A673 (cell line): ENCODE measurements at regions not wholly inside any gene's neighbourhood (a gene's known extent, or its start where the extent isn't known, plus 50 kb on each side); places are given as distances from the start of the nearest gene placed in this dataset.

Experiments used
- BruUV-seq: library from RNA; stranded (reverse); fragments of 400-500 nt; replicated peaks from 2 replicates; lab custom pipeline; 2021; lab: Mats Ljungman, UMichigan
- CTCF ChIA-PET: fragments of 300-600 bp; sonication (Branson Sonifier 250); formaldehyde crosslinking; loops from one replicate; lab custom pipeline; 2022; ENCODE audit warnings: antibody characterized with exemption; lab: Charles Lee
- POLR2A ChIA-PET: fragments of 300-600 bp; sonication (Branson Sonifier 250); formaldehyde crosslinking; loops from one replicate; lab custom pipeline; 2022; ENCODE audit warnings: antibody characterized with exemption; ENCODE audit not compliant: low non-redundant PET; lab: Charles Lee
- DNase-seq: peaks from one replicate; pipeline ENCODE4 v3.0.0-alpha.2; 2015; ENCODE audit warnings: low spot score
- H3K27ac ChIP-seq: fragments of 200-600 bp; sonication (generic); 2 replicates; pipeline ENCODE4 v1.5.1; 2016; ENCODE audit warnings: mixed run types, low read depth, mild to moderate bottlenecking, mixed read lengths, antibody characterized with exemption, low read length; ENCODE audit not compliant: poor library complexity, severe bottlenecking
- H3K27me3 ChIP-seq: fragments of 200-600 bp; sonication (generic); replicated peaks from 2 replicates; pipeline ENCODE4 v1.6.1; 2017; ENCODE audit warnings: mixed run types, low read depth, mild to moderate bottlenecking, mixed read lengths, antibody characterized with exemption, low read length; ENCODE audit not compliant: insufficient read depth, poor library complexity
- H3K36me3 ChIP-seq: fragments of 200-600 bp; sonication (generic); 2 replicates; pipeline ENCODE4 v1.6.1; 2016; ENCODE audit warnings: mixed run types, mild to moderate bottlenecking, mixed read lengths, antibody characterized with exemption, low read length; ENCODE audit not compliant: insufficient read depth, poor library complexity, severe bottlenecking
- H3K4me1 ChIP-seq: fragments of 200-600 bp; sonication (generic); 2 replicates; pipeline ENCODE4 v1.6.1; 2017; ENCODE audit warnings: mixed run types, mild to moderate bottlenecking, mixed read lengths, antibody characterized with exemption, low read length; ENCODE audit not compliant: insufficient read depth, poor library complexity, severe bottlenecking
- H3K4me3 ChIP-seq: fragments of 200-600 bp; sonication (generic); 2 replicates; pipeline ENCODE4 v1.5.1; 2016; ENCODE audit warnings: low read depth, mixed run types, mild to moderate bottlenecking, mixed read lengths, low read length; ENCODE audit not compliant: poor library complexity, severe bottlenecking
- H3K9me3 ChIP-seq: fragments of 200-600 bp; sonication (generic); 2 replicates; pipeline ENCODE4 v1.6.1; 2016; ENCODE audit warnings: mixed run types, low read depth, mild to moderate bottlenecking, mixed read lengths, antibody characterized with exemption, low read length; ENCODE audit not compliant: poor library complexity, severe bottlenecking
- CTCF ChIP-seq: fragments of 300-800, 200-600 bp; sonication (generic); conservative IDR thresholded peaks from 2 replicates; pipeline ENCODE4 v1.5.1; 2017; ENCODE audit warnings: low read depth, mild to moderate bottlenecking, antibody characterized with exemption, low read length, moderate library complexity, mixed read lengths
- EZH2 ChIP-seq: fragments of 200-600 bp; sonication (generic); IDR thresholded peaks from 2 replicates; pipeline ENCODE4 v1.6.1; 2017; ENCODE audit warnings: borderline replicate concordance, low read depth, mild to moderate bottlenecking, mixed read lengths, antibody characterized with exemption, low read length; ENCODE audit not compliant: poor library complexity, severe bottlenecking
- intact Hi-C: fragments of 100-400 bp; cut with micrococcal nuclease; formaldehyde crosslinking; loops from one replicate; pipeline ENCODE4 v1.10.0; 2022; ENCODE audit not compliant: unreplicated experiment

- POLR2A ChIA-PET, result no interaction called here
- intact Hi-C loops, result loop anchor here (5.0 kb wide), 1 partner anchor 156 kb away; no protein-coding TSS in a partner anchor
- Histone ChIP-seq H3K27ac (no peak overlapping the region), H3K4me1 (no peaks in the 10 kb centered on the region), H3K36me3 (no peaks in the 10 kb centered on the region), H3K27me3 (no peaks in the 10 kb centered on the region), H3K9me3 (no peaks in the 10 kb centered on the region), H3K4me3 (no peak overlapping the region)
- no peak for DNase-seq
- BruUV-seq, result no TSS peak
- CTCF ChIA-PET, result no interaction called here
- no peak for TF ChIP-seq EZH2
- no peak for TF ChIP-seq CTCF
Observed at GRCh38 chr14:22316473-22316872, 272.6 kb downstream of the DAD1 start.

DNA sequence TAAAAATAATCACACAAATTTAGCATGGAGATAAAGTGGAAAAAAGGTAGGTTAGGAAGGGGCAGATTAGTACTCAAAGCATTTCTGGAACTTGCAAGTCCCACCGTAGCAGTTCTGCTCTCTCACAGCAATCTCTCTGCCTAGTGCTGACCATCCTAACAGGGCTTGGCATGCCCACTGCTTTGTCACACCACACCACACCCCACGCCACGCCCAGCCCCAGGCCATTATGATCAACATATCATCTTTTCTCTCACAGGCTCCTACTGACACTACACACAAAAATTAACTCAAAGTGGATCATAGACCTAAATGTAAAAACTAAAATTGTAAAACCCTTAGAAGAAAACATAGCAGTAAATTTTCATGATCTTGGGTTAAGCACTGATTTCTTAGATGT lies 273.7 kb downstream of the DAD1 start:
- H3K27me3 ChIP-seq, result no peaks in the 10 kb centered on the region
- H3K27ac ChIP-seq, result no peak overlapping the region
- BruUV-seq, result no TSS peak
- ChIA-PET CTCF (no interaction called here), POLR2A (no interaction called here)
- H3K4me1 ChIP-seq, result no peaks in the 10 kb centered on the region
- H3K36me3 ChIP-seq, result no peaks in the 10 kb centered on the region
- H3K9me3 ChIP-seq, result no peaks in the 10 kb centered on the region
- DNase-seq, result no peak
- intact Hi-C loops, result loop anchor here (5.0 kb wide), 1 partner anchor 157 kb away; no protein-coding TSS in a partner anchor
- H3K4me3 ChIP-seq, result no peak overlapping the region
- no peak for TF ChIP-seq EZH2
- TF ChIP-seq CTCF, result no peak

DNA sequence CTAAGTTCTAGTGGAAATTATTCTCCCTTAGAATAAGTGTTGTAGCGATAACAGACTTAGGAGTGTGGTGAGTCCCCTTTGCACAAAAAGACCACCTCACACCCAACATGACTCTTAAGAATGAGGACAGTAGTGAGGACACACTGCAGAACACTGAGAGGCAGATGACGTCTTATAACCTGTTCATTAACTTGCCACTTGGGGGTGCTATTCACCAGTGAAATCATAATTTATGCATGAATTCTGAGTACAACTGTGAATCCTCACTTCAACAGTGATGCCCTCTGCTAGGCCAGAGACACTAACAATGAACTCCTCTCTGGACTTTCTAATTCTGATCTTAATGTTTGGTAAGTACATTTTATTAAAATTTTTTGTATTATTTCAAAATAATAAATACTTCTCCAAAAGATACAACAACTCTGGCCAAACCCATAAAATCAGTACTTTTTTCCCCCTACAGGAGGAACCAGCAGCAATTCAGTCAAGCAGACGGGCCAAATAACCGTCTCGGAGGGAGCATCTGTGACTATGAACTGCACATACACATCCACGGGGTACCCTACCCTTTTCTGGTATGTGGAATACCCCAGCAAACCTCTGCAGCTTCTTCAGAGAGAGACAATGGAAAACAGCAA lies 274.7 kb downstream of the DAD1 start:
- no peak overlapping the region for H3K4me3 ChIP-seq
- H3K36me3 ChIP-seq, result no peaks in the 10 kb centered on the region
- H3K27ac ChIP-seq, result peak overlapping the region; percentile 2
- peak; percentile 88 for DNase-seq
- TF ChIP-seq CTCF, result peak; percentile 84
- no peak for TF ChIP-seq EZH2
- no TSS peak for BruUV-seq
- CTCF ChIA-PET, result no interaction called here
- POLR2A ChIA-PET, result no interaction called here
- H3K27me3 ChIP-seq, result no peaks in the 10 kb centered on the region
- intact Hi-C loops, result loop anchor here (5.0 kb wide), 1 partner anchor 253 kb away; no protein-coding TSS in a partner anchor
- H3K9me3 ChIP-seq, result no peaks in the 10 kb centered on the region
- no peaks in the 10 kb centered on the region for H3K4me1 ChIP-seq
